Panc1 (cell line): ENCODE measurements at regions not wholly inside any gene's neighbourhood (a gene's known extent, or its start where the extent isn't known, plus 50 kb on each side); places are given as distances from the start of the nearest gene placed in this dataset.

Experiments used
- CTCF ChIP-seq: fragments of 450-650 bp; IDR thresholded peaks from 2 replicates; pipeline ENCODE4 v1.5.1; 2017; ENCODE audit warnings: mild to moderate bottlenecking
- POLR2AphosphoS5 ChIP-seq: IDR thresholded peaks from 2 replicates; pipeline ENCODE4 v1.6.1; 2012; ENCODE audit warnings: mild to moderate bottlenecking, low read depth, low read length, moderate library complexity
- REST ChIP-seq, 2 experiments: IDR thresholded peaks; 2 replicates each; pipeline ENCODE4 v1.6.1; 2011 to 2012; ENCODE audit warnings: low read depth in 2 of 2, control low read depth in 1 of 2, low read length in 1 of 2, mild to moderate bottlenecking in 1 of 2, moderate library complexity in 1 of 2; ENCODE audit not compliant: insufficient read depth in 1 of 2

GRCh38 chr5:158212237-158212636, 353.3 kb upstream of the CLINT1 start:
- TF ChIP-seq CTCF = no peak
- TF ChIP-seq POLR2AphosphoS5 = no peak
- no peak for TF ChIP-seq REST (IDR thresholded peaks at IDR 0.05; ENCODE audit: insufficient read depth in 1 of 2, low read depth in 2 of 2, low read length in 1 of 2)
